AG04449 (cell line): ENCODE measurements at regions not wholly inside any gene's neighbourhood (a gene's known extent, or its start where the extent isn't known, plus 50 kb on each side); places are given as distances from the start of the nearest gene placed in this dataset.

Source experiments
- CTCF ChIA-PET: fragments of 350-600 bp; formaldehyde crosslinking; extraction: SDS; loops from one replicate; lab custom pipeline; 2021; ENCODE audit warnings: antibody characterized with exemption; lab: Yijun Ruan, JAX
- POLR2A ChIA-PET: fragments of 400-600, 350-600 bp; formaldehyde crosslinking; extraction: SDS; loops from one replicate; lab custom pipeline; 2020; ENCODE audit warnings: antibody characterized with exemption, inconsistent platforms; lab: Yijun Ruan, JAX
- DNase-seq: peaks from one replicate; pipeline ENCODE4 v3.0.0-alpha.2; 2010; ENCODE audit warnings: low read depth, low spot score
- H3K4me3 ChIP-seq: 2 replicates; pipeline ENCODE4 v1.5.1; 2011; ENCODE audit warnings: low read depth, mild to moderate bottlenecking, control low read depth, low read length
- CTCF ChIP-seq: IDR thresholded peaks from one replicate; pipeline ENCODE4 v1.5.1; 2011; ENCODE audit warnings: mild to moderate bottlenecking, moderate library complexity, low read length, control low read depth, inconsistent platforms; ENCODE audit not compliant: insufficient read depth; ENCODE audit errors: missing control alignments

- ChIA-PET CTCF (interaction anchor here (1.1 to 4.5 kb wide), 15 partner anchors 8 to 687 kb away, joined by 3 to 195 read pairs (median 9); no protein-coding TSS in a partner anchor), POLR2A (no interaction called here)
- no peak for TF ChIP-seq CTCF
- H3K4me3 ChIP-seq: no peak overlapping the region
- no peak for DNase-seq
Measured at GRCh38 chr7:35983626-35984025, 169.4 kb upstream of the EEPD1 start.

DNA sequence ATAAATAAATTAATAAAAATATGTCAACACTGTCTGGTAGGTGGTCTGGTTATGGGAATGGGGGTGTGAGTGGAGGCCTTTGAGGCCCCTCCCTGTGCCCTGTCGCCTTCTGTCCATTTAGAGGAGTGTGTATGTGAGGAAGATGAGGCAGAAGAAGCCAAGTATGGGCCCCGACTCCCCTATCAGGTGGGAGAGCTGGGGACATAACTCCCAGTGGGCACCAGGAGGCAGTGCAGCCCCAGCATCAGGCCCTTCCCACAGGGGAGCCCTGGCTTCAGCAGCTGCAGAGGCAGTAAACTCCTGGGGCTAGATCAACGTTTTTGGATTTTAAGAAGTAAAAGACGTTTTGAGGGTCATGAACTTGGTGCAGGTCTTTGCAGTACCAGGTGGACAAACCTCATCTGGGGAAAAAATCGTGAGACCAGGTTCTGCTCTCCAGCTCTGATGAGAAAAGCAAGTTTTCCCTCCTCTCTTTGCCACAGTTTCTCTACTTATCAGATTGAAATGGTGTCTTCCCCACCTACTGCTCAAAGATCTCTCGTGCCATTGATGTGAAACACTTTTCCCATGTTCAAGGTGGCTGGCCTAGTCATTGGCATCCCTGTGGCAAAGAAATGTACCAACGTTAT lies 167.8 kb upstream of the EEPD1 start:
- POLR2A ChIA-PET: interaction anchor here (0.5 kb wide), 1 partner anchor 307 kb away, joined by 3 read pairs; no protein-coding TSS in a partner anchor

GRCh38 chr7:35987016-35987415 lies 166.0 kb upstream of the EEPD1 start:
- TF ChIP-seq CTCF: no peak
- ChIA-PET CTCF (interaction anchor here (0.8 to 4.5 kb wide), 11 partner anchors 13 to 339 kb away, joined by 3 to 195 read pairs (median 14); no protein-coding TSS in a partner anchor), POLR2A (no interaction called here)
- H3K4me3 ChIP-seq: no peak overlapping the region
- DNase-seq: no peak

More for the DNA sequence above, 167.8 kb upstream of the EEPD1 start:
- H3K4me3 ChIP-seq: no peak overlapping the region
- CTCF ChIA-PET: interaction anchor here (0.6 to 4.5 kb wide), 36 partner anchors 9 to 686 kb away, joined by 3 to 195 read pairs (median 4); no protein-coding TSS in a partner anchor
- TF ChIP-seq CTCF: peak; percentile 97
- DNase-seq: no peak

DNA sequence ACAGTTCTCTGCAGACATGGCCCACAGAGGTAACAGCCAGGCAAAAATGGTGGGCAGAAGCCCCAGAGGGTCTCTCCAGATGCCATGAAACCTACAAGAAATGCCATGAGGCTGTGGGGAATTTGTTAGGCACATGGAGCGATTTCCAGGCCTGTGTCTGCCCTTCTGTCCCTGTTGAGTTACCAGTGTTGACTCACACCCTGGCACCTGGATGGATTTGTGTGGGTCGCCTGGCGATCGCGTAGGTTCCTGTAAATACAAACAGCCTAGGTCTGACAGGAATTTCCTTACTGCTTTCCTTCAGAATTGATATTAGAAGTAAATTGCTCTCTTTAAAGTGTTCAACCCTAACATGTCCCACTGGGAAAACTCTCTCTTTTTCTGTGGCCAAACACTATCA lies 164.9 kb upstream of the EEPD1 start:
- POLR2A ChIA-PET: no interaction called here
- CTCF ChIA-PET: interaction anchor here (1.0 to 2.6 kb wide), 2 partner anchors 329 to 331 kb away, joined by 3 to 10 read pairs; no protein-coding TSS in a partner anchor
- no peak for TF ChIP-seq CTCF
- DNase-seq: no peak
- no peak overlapping the region for H3K4me3 ChIP-seq

DNA sequence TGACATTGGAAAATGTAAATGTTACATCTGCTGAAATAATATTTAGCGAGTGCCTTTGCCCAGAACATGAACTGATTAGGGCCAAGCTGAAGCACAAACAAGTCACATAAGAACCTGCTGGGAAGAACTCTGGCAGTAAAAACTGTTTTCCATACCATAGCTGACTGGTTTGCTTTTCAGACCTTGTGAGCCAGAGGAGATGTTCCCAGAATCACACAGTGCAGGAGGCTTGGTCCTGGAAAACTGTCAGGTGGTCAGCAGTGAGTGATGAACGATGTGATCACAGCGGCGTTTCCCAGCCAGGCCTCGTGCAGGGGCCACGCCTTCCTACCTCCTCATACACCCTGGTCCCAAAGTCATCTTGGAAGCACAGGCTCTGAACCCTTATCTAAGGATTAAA lies 164.2 kb upstream of the EEPD1 start:
- DNase-seq: no peak
- CTCF ChIA-PET: interaction anchor here (1.0 to 2.6 kb wide), 6 partner anchors 138 to 332 kb away, joined by 3 to 10 read pairs (median 4); no protein-coding TSS in a partner anchor

More for the DNA sequence above, 164.2 kb upstream of the EEPD1 start:
- TF ChIP-seq CTCF: no peak
- POLR2A ChIA-PET: no interaction called here
- no peak overlapping the region for H3K4me3 ChIP-seq
